ENCODE measurements at regions not wholly inside any gene's neighbourhood (a gene's known extent, or its start where the extent isn't known, plus 50 kb on each side); places are given as distances from the start of the nearest gene placed in this dataset.

DNA sequence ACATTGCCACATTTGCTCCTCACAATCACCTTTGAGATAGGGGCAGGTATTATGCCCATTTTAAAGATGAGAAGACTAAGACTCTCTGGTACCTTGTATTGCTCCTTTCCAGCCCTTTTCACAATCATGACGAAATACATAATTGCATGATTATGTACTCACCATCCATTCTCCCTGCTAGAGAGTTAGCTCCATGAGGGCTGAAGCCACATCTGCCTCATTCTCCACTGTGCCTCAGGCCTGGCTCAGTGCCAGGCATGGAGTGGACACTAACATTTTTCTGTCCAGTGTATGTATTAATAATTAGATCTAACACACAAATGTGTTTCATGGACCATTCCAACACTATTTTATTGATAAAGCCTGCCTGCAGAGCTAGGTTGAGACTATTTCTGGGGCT is 191.4 kb downstream of the MINAR1 start:
- no peaks in the 10 kb centered on the region for H3K4me1 ChIP-seq

GRCh38 chr15:79629687-79630086 is 197.6 kb downstream of the MINAR1 start:
- Histone ChIP-seq H3K27me3 (ENCODE audit: insufficient read depth in 3 of 3, low read length in 2 of 3) (peaks cover 0 to 9% (median 2%) of the 10 kb centered on the region in 3 donors), H3K4me1 (no peaks in the 10 kb centered on the region), H3K27ac (no peak overlapping the region), H3K4me3 (no peak overlapping the region), H3K36me3 (ENCODE audit: insufficient read depth in 1 of 2, low read depth in 1 of 2) (no peaks in the 10 kb centered on the region), H3K9me3 (peaks cover 3% of the 10 kb centered on the region)
- 46 to 61% (median 51%) methylated on average over 5 of the region's 5 CpGs for WGBS, 3 donors
- ATAC-seq (no peak), DNase-seq (no peak)
- intact Hi-C loops (cut with DNase I): no loop called here
- TF ChIP-seq, protein P1, sequence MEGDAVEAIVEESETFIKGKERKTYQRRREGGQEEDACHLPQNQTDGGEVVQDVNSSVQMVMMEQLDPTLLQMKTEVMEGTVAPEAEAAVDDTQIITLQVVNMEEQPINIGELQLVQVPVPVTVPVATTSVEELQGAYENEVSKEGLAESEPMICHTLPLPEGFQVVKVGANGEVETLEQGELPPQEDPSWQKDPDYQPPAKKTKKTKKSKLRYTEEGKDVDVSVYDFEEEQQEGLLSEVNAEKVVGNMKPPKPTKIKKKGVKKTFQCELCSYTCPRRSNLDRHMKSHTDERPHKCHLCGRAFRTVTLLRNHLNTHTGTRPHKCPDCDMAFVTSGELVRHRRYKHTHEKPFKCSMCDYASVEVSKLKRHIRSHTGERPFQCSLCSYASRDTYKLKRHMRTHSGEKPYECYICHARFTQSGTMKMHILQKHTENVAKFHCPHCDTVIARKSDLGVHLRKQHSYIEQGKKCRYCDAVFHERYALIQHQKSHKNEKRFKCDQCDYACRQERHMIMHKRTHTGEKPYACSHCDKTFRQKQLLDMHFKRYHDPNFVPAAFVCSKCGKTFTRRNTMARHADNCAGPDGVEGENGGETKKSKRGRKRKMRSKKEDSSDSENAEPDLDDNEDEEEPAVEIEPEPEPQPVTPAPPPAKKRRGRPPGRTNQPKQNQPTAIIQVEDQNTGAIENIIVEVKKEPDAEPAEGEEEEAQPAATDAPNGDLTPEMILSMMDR (IDR thresholded peaks at IDR 0.05): no peak

More for the DNA sequence above, 191.4 kb downstream of the MINAR1 start:
- DNase-seq (no peak), ATAC-seq (no peak)
- TF ChIP-seq, protein P1 (IDR thresholded peaks at IDR 0.05): no peak
- WGBS, 3 donors: 73 to 81% (median 80%) methylated on average over 1 of the region's 1 CpG
- Histone ChIP-seq H3K27me3 (ENCODE audit: insufficient read depth in 3 of 3, low read length in 2 of 3) (peaks cover 0 to 9% (median 2%) of the 10 kb centered on the region in 3 donors), H3K4me3 (no peak overlapping the region), H3K27ac (no peak overlapping the region), H3K9me3 (no peaks in the 10 kb centered on the region), H3K36me3 (ENCODE audit: insufficient read depth in 1 of 2, low read depth in 1 of 2) (no peaks in the 10 kb centered on the region)
- intact Hi-C loops (cut with DNase I): no loop called here

GRCh38 chr15:79632457-79632856 is 200.3 kb downstream of the MINAR1 start:
- intact Hi-C loops (cut with DNase I): no loop called here
- TF ChIP-seq, protein P1 (IDR thresholded peaks at IDR 0.05): no peak

GRCh38 chr15:79635149-79635771 is 203.1 kb downstream of the MINAR1 start:
- Histone ChIP-seq H3K4me3 (no peak overlapping the region), H3K27ac (no peak overlapping the region), H3K36me3 (ENCODE audit: insufficient read depth in 1 of 2, low read depth in 1 of 2) (no peaks in the 10 kb centered on the region), H3K4me1 (no peaks in the 10 kb centered on the region), H3K27me3 (ENCODE audit: insufficient read depth in 3 of 3, low read length in 2 of 3) (no peaks in the 10 kb centered on the region), H3K9me3 (peaks cover 3% of the 10 kb centered on the region)
- 39 to 46% (median 43%) methylated on average over 3 of the region's 3 CpGs for WGBS, 3 donors
- intact Hi-C loops (cut with DNase I): no loop called here
- no peak for ATAC-seq
- TF ChIP-seq, protein P1 (IDR thresholded peaks at IDR 0.05): no peak
- no peak for DNase-seq

More at GRCh38 chr15:79632457-79632856, 200.3 kb downstream of the MINAR1 start:
- Histone ChIP-seq H3K27me3 (ENCODE audit: insufficient read depth in 3 of 3, low read length in 2 of 3) (peaks cover 0 to 4% (median under 1%) of the 10 kb centered on the region in 3 donors), H3K4me3 (no peak overlapping the region), H3K36me3 (ENCODE audit: insufficient read depth in 1 of 2, low read depth in 1 of 2) (no peaks in the 10 kb centered on the region), H3K9me3 (peaks cover 3% of the 10 kb centered on the region), H3K27ac (no peak overlapping the region), H3K4me1 (no peaks in the 10 kb centered on the region)
- WGBS, 3 donors: 85 to 92% (median 87%) methylated on average over 2 of the region's 2 CpGs
- ATAC-seq (no peak), DNase-seq (no peak)
